Activated naive CD8-positive, alpha-beta T cell treated with anti-CD3 and anti-CD28 coated beads for 36 hours (primary cell): ENCODE measurements at regions not wholly inside any gene's neighbourhood (a gene's known extent, or its start where the extent isn't known, plus 50 kb on each side); places are given as distances from the start of the nearest gene placed in this dataset.

ENCODE experiments used
- DNase-seq: peaks from one replicate; pipeline ENCODE4 v3.0.0; 2021
- H3K27ac Mint-ChIP-seq: one replicate; pipeline ENCODE4 v1.8.0; 2022; ENCODE audit warnings: mild to moderate bottlenecking, moderate library complexity, mixed read lengths
- H3K27me3 Mint-ChIP-seq: one replicate; pipeline ENCODE4 v1.8.0; 2022; ENCODE audit warnings: mild to moderate bottlenecking, mixed read lengths
- H3K36me3 Mint-ChIP-seq: one replicate; pipeline ENCODE4 v1.8.0; 2021; ENCODE audit warnings: mild to moderate bottlenecking, mixed read lengths
- H3K4me1 Mint-ChIP-seq: one replicate; pipeline ENCODE4 v1.8.0; 2021; ENCODE audit warnings: mixed read lengths
- H3K4me3 Mint-ChIP-seq: one replicate; pipeline ENCODE4 v1.8.0; 2022; ENCODE audit warnings: mild to moderate bottlenecking, moderate library complexity, mixed read lengths
- H3K9me3 Mint-ChIP-seq: one replicate; pipeline ENCODE4 v1.8.0; 2022; ENCODE audit warnings: mixed read lengths

DNA sequence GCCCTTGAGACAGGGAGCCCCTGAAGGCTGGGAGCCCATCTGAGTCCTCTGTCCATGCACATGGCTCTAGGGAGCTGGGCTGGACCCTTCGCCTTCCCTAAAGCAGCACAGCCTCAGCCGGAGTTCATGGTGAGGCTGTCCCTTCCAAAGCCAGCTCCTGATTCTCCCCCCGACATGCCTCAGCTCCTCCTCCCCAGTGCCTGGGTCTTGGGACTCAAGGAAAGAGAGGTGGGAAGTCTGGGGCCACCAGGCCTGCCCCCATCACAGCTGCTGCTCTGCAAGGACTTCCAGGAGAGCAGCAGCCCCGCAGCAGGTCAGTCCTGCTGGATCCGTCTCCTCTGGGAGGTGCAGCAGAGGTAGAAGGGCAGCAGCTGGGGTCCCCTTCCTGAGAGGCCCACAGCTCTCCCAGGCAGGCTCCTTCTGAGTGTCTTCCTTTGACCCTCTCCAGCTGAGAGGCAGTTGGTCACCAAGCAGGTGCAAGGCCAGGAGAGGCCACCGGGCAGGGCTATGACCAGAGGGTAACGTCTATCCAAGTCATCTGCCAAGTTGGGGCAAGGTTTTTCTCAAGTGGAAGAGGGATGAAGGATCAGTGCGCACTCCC is 90.5 kb downstream of the ADRA2C start:
- H3K27ac Mint-ChIP-seq, result no peak overlapping the region
- no peak for DNase-seq
- no peaks in the 10 kb centered on the region for H3K9me3 Mint-ChIP-seq
- H3K4me3 Mint-ChIP-seq, result no peak overlapping the region
- peaks cover 12% of the 10 kb centered on the region for H3K27me3 Mint-ChIP-seq
- no peaks in the 10 kb centered on the region for H3K4me1 Mint-ChIP-seq
- no peaks in the 10 kb centered on the region for H3K36me3 Mint-ChIP-seq

DNA sequence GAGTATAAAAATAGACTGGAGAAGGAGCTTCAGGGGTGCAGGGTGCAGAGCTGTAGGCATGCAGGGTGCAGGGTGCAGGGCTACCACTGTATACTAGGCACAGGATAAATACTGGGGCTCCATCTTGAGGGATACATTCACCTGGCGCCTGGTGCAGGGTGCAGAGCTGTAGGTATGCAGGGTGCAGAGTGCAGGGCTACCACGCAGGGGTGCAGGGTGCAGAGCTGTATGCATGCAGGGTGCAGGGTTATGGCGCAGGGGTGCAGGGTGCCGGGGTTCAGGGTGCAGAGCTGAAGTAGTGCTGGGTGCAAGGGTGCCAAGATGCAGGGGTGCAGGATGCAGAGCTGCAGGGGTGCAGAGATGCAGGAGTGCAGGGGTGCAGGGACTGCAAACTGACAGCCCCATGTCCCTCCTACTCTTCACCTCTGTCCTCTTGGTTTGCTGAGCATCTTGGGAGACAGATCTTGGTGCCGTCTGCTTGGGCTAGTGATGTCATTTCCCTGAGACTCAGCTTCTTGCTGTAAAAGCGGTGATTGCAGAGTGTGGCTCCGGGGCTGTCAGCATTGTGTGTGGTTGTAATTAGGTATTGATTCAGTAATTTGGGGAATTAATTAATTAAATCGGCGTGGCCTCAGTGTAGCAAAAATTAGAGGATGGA is 91.2 kb downstream of the ADRA2C start:
- no peaks in the 10 kb centered on the region for H3K9me3 Mint-ChIP-seq
- H3K27me3 Mint-ChIP-seq, result peaks cover 12% of the 10 kb centered on the region
- no peaks in the 10 kb centered on the region for H3K36me3 Mint-ChIP-seq
- H3K27ac Mint-ChIP-seq, result no peak overlapping the region
- no peaks in the 10 kb centered on the region for H3K4me1 Mint-ChIP-seq
- H3K4me3 Mint-ChIP-seq, result no peak overlapping the region
- no peak for DNase-seq

DNA sequence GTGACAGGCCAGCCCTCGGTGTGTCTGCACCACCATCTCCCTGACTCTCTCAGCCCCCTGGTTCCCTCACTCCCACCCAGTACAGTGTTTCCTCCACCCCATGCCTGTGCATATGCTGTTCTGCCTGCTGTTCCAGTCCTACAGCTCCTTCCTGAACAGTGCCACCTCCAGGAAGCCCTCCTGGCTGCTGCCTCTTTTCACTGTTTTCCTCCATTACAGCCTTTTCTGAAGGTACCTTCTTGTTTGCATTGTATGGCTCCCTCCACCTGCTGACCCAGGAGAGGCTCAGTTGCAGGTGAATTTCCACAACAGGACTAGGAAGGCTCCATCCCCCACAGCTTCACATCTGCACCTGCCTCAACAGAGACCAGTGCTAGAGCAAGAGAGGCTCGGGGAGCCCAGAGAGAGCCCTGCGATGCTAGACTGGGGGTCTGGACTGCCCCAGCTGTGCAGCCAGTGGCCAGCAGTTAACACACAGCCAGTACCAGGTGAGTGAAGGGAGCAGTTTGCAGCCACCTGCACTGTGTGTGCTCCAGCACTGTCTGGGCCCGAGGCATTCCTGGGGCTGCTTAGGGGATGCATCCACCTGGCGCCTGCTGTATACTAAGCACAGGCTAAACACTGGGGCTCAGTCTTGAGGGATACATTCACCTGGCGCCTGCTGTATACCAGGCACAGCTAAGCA is 92.0 kb downstream of the ADRA2C start:
- no peak overlapping the region for H3K27ac Mint-ChIP-seq
- no peak for DNase-seq
- H3K9me3 Mint-ChIP-seq, result no peaks in the 10 kb centered on the region
- H3K4me3 Mint-ChIP-seq, result no peak overlapping the region
- H3K4me1 Mint-ChIP-seq, result no peaks in the 10 kb centered on the region
- H3K36me3 Mint-ChIP-seq, result no peaks in the 10 kb centered on the region
- peaks cover 12% of the 10 kb centered on the region for H3K27me3 Mint-ChIP-seq

DNA sequence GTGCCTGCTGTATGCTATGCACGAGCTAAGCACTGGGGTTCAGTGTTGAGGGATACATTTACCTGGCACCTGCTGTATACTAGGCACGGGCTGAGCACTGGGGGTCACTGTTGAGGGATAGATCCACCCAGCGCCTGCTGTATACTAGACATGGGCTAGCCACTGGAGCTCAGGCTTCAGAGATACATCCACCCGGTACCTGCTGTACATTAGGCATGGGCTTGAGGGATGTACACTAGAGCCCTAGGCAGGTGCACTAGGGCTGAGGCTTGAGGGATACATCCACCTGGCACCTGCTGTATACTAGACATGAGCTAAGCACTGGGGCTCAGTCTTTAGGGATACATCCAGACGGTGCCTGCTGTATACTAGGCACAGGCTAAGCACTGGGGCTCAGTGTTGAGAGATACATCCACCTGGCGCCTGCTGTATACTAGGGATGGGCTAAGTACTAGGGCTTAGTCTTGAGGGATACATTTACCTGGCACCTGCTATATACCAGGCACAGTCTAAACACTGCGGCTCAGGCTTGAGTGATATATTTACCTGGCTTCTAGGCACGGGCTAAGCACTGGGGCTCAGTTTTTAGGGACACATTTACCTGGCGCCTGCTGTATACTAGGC is 92.7 kb downstream of the ADRA2C start:
- H3K9me3 Mint-ChIP-seq, result no peaks in the 10 kb centered on the region
- H3K36me3 Mint-ChIP-seq, result no peaks in the 10 kb centered on the region
- DNase-seq, result no peak
- H3K27ac Mint-ChIP-seq, result no peak overlapping the region
- H3K4me3 Mint-ChIP-seq, result no peak overlapping the region
- H3K27me3 Mint-ChIP-seq, result peaks cover 11% of the 10 kb centered on the region
- H3K4me1 Mint-ChIP-seq, result no peaks in the 10 kb centered on the region

GRCh38 chr4:3859571-3859970 is 93.4 kb downstream of the ADRA2C start:
- Mint-ChIP-seq H3K36me3 (no peaks in the 10 kb centered on the region), H3K4me1 (no peaks in the 10 kb centered on the region), H3K27me3 (peaks cover 11% of the 10 kb centered on the region), H3K9me3 (no peaks in the 10 kb centered on the region), H3K4me3 (no peak overlapping the region), H3K27ac (no peak overlapping the region)
- DNase-seq, result no peak

GRCh38 chr4:3860061-3860912 is 94.1 kb downstream of the ADRA2C start:
- Mint-ChIP-seq H3K4me3 (no peak overlapping the region), H3K27me3 (peaks cover 8% of the 10 kb centered on the region), H3K36me3 (no peaks in the 10 kb centered on the region), H3K4me1 (no peaks in the 10 kb centered on the region), H3K9me3 (no peaks in the 10 kb centered on the region), H3K27ac (no peak overlapping the region)
- no peak for DNase-seq

- Mint-ChIP-seq H3K4me1 (no peaks in the 10 kb centered on the region), H3K27me3 (peaks cover 4% of the 10 kb centered on the region), H3K27ac (no peak overlapping the region), H3K36me3 (no peaks in the 10 kb centered on the region), H3K9me3 (no peaks in the 10 kb centered on the region), H3K4me3 (no peak overlapping the region)
- no peak for DNase-seq
These were observed 94.9 kb downstream of the ADRA2C start for GRCh38 chr4:3860913-3861636.

DNA sequence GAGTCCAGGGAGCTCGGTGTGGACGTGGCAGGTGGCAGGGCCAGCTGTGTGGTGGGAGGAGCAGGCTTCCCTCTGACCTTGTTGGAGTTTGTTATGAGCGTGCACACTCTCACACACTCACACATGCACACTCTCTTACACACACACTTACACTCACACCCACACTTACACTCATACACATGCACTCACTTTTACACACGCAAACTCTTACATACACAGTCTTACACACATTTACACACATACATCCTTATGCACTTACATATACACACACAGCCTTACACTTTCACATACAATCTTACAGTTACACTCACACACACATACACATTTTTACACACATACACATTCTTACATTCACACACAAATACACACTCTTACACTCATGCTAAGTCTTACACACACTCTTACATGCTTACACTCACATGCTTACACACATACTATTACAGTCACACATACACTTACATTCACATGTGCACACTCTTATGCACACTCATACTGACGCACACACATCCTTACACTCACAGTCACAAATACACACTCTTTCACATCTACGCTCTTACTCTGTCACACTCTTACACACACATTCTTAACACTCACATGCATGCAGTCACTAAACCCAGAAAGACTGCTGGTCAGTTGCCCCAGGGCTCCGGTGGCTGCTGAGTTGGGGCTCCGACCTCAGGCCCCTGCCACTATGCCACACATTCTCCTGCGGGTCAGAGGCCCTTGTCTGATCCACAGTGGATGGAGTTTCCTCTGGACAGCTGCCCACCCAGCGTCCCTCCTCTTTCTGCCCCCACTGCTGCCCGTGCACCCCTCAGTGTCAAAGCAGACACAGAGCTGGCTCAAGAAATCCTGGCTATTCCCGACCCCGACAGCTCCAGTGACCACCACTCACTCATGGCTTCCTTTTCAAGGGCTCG is 95.8 kb downstream of the ADRA2C start:
- DNase-seq, result no peak
- Mint-ChIP-seq H3K4me3 (no peak overlapping the region), H3K4me1 (no peaks in the 10 kb centered on the region), H3K27me3 (peaks cover 3% of the 10 kb centered on the region), H3K36me3 (no peaks in the 10 kb centered on the region), H3K9me3 (no peaks in the 10 kb centered on the region), H3K27ac (no peak overlapping the region)

DNA sequence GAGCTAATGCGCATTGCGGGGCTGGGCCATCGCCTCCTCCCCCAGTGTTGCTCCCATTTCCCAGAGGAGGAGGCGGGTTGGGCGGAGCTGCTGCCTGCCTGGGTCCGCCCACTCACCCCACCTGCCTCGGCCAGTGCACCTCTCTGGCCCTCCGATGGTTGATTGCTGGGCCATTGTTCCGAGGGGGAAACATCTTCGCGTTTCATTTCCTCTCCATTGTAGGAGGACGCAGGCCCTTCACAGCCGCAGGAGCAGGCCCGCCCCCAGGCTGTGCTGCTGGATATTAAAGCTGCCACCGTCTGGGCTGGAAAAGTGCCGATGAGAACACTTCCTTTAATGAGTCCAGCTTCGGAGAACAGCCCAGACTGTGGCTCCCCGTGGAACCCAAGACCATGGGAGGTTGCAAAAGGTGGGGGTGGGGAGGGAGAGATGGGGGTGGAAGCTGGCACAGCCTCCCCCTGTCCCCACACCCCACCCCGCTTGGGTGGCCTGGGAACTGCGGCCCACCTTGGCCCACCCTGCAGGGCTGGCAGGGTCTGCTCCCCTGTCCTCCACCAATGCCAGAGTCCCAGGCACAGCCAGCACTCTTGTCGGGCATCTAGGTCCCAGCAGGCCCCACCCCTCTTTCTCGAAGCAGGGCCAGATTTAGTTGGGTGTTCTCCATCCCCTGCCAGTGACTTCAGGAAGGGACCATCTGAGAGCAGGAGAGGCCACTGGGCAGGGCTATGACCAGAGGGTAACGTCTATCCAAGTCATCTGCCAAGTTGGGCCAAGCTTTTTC is 96.6 kb downstream of the ADRA2C start:
- no peaks in the 10 kb centered on the region for H3K9me3 Mint-ChIP-seq
- no peak overlapping the region for H3K27ac Mint-ChIP-seq
- no peak for DNase-seq
- H3K36me3 Mint-ChIP-seq, result no peaks in the 10 kb centered on the region
- no peaks in the 10 kb centered on the region for H3K4me1 Mint-ChIP-seq
- H3K27me3 Mint-ChIP-seq, result peaks cover 3% of the 10 kb centered on the region
- no peak overlapping the region for H3K4me3 Mint-ChIP-seq

DNA sequence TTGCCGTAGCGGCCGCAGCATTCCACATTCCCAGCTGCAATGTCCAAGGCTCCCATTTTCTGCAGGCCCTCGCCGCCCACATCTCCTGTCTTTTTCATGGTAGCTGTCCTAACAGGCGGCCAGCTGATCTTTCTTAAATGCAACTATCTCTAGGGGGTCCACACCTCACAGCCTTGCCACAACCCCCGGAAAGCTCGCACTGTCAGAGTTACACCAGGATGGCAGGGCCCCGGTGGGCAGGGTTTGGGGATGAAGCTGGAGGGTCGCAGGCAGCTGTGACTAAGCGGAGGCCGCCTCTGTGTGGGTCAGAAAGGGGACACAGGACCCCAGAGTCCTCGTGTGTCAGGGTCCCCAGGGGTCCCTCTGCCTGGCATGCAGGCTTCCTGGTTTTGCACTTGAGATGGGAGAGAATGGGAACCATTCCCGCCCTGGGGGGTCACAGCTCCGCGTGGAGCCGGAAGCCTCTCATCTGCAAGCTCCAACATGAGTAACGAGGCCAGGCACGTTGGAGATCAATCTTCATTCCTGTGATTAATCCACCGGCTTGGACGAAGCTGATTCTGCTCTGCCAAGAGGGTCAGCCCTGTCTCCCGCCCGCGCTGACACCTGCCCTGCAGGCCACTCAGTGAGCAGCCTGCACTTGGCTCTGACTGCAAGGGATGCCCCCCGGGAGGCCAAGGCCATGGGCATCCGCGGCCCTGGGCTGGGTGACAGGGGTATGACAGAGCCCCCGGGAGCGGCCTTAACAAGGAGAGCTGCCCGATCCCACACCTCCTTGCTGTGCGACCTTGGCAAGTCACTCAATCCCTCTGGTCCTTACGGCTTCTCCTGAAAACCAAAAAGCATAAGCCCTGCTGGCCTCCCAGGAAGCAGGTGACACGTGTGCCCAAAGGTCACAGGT is 97.9 kb downstream of the ADRA2C start:
- Mint-ChIP-seq H3K4me1 (no peaks in the 10 kb centered on the region), H3K4me3 (no peak overlapping the region), H3K9me3 (no peaks in the 10 kb centered on the region), H3K27ac (no peak overlapping the region), H3K27me3 (peaks cover 3% of the 10 kb centered on the region), H3K36me3 (no peaks in the 10 kb centered on the region)
- DNase-seq, result no peak

DNA sequence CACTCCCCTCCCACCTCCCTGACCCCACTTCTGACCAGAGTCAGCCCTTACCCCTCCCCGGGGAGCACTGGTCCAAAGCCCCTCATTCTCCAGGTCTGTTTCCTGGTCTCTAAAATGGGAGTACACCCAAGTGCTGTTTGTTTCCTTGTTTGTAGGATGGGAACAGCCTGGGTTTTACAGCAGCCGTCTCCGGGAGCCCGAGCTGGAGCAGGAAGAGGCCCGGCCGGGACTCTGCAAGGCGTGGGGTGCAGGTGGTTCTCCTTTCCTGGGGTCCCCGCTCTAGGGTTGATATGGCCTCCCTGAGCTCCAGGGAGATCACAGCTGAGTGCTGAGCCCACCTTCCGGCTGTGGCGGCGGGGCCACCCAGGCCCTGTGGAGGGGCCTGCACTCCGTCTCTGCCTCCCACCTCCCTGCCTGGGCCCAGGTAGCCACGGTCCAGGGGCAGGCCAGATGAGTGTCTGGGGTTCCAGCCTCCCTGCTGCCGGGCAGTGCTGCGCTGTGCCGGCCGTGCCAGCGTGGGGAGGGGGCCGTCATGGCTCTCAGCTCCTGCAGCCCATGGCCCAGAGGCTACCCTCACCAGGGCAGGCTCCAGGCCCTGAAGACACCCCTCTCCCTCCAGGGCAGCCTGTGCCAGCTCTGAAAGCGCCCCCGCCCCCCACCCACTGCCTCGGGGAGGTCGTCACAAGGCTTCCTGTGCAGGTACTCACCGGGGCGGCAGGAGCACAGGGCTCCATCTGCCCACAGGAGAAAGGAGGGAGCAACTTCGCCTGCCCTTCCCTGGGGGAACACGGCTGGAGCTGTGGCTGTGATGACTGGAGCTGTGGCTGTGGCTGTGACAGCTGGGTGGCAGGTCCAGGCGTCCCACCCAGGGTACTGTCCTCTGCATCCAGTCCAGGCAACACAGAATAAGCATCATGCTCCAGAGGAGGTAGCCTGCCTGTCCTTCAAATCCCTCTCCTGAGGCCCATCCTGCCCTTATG is 98.8 kb downstream of the ADRA2C start:
- H3K27me3 Mint-ChIP-seq, result peaks cover 3% of the 10 kb centered on the region
- H3K4me1 Mint-ChIP-seq, result no peaks in the 10 kb centered on the region
- H3K4me3 Mint-ChIP-seq, result no peak overlapping the region
- H3K36me3 Mint-ChIP-seq, result no peaks in the 10 kb centered on the region
- H3K9me3 Mint-ChIP-seq, result no peaks in the 10 kb centered on the region
- H3K27ac Mint-ChIP-seq, result no peak overlapping the region
- DNase-seq, result no peak
